ENCODE measurements at regions not wholly inside any gene's neighbourhood (a gene's known extent, or its start where the extent isn't known, plus 50 kb on each side); places are given as distances from the start of the nearest gene placed in this dataset.

GRCh38 chr13:21798181-21798580 is 127.3 kb downstream of the FGF9 start:
- 77 to 82% methylated on average over 3 of the region's 3 CpGs for WGBS, 2 donors
- intact Hi-C loops (cut with DNase I; ENCODE audit: low total_unique reads): no loop called here
- Histone ChIP-seq H3K27me3 (no peaks in the 10 kb centered on the region), H3K4me3 (no peak overlapping the region), H3K36me3 (ENCODE audit: low read depth, missing control alignments) (no peaks in the 10 kb centered on the region), H3K4me1 (no peaks in the 10 kb centered on the region), H3K27ac (no peak overlapping the region), H3K9me3 (no peaks in the 10 kb centered on the region)
- DNase-seq: no peak
- TF ChIP-seq, protein P1, sequence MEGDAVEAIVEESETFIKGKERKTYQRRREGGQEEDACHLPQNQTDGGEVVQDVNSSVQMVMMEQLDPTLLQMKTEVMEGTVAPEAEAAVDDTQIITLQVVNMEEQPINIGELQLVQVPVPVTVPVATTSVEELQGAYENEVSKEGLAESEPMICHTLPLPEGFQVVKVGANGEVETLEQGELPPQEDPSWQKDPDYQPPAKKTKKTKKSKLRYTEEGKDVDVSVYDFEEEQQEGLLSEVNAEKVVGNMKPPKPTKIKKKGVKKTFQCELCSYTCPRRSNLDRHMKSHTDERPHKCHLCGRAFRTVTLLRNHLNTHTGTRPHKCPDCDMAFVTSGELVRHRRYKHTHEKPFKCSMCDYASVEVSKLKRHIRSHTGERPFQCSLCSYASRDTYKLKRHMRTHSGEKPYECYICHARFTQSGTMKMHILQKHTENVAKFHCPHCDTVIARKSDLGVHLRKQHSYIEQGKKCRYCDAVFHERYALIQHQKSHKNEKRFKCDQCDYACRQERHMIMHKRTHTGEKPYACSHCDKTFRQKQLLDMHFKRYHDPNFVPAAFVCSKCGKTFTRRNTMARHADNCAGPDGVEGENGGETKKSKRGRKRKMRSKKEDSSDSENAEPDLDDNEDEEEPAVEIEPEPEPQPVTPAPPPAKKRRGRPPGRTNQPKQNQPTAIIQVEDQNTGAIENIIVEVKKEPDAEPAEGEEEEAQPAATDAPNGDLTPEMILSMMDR (IDR thresholded peaks at IDR 0.05): no peak
- TF ChIP-seq POLR2A (IDR thresholded peaks at IDR 0.05): no peak

DNA sequence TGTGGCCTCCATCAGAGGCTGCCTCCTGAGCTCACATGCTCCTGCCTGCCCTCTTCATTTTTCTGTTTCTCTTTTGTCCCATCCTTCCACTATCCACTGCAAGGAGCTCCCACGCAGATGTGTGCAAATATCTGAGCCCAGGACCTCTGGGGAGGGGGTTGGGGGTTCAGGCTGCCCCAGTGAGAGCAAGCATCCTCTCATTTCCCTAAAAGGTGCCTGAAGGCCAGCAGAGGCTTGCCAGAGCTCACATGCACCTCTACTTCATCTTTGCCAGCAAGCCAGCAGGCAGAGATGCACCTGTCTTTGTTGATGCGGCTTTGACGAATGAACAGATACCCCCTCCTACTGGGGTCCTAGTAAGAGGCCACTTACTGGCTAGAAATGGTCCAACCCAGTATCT is 128.8 kb downstream of the FGF9 start:
- Histone ChIP-seq H3K4me3 (no peak overlapping the region), H3K4me1 (no peaks in the 10 kb centered on the region), H3K9me3 (no peaks in the 10 kb centered on the region), H3K27ac (no peak overlapping the region), H3K27me3 (no peaks in the 10 kb centered on the region), H3K36me3 (ENCODE audit: low read depth, missing control alignments) (no peaks in the 10 kb centered on the region)
- no peak for DNase-seq
- 87 to 98% methylated on average over 3 of the region's 3 CpGs for WGBS, 2 donors
- TF ChIP-seq, protein P1 (IDR thresholded peaks at IDR 0.05): no peak
- TF ChIP-seq POLR2A (IDR thresholded peaks at IDR 0.05): no peak
- intact Hi-C loops (cut with DNase I; ENCODE audit: low total_unique reads): no loop called here

DNA sequence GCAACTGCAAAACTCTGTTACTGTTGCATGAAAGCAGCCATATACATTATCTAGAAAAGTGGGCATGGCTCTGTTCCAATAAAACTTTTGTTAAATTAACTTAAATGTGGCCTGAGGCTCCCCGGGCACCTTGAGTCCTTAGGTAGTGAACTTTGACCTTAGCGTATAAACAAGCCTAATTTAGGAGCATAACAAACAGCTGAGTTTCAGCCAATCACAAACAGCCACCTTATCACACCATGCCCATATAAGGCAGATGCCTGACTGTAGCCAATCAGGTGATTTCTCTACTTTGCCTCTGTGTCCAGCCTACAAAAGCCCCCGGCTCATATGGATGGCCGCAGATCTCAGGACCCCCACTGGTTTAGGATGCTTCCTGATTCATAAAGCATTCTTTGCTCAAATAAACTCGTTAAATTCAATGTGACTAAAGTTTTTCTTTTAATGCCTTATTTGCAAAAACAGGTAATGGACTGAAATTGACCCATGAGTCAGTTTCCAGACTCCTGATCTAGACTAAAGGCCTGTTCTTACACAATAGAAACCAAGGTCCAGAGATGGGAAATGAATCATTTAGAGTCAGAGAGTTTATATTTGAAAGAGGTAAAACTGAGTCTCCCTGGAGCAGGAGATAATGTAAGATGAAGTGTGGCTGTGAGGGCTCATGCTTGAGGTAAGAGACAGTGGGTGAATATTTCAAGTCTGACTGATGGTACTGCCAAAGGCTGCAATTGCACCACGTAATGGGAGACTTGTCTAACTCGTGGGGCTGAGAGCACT is 130.2 kb downstream of the FGF9 start:
- DNase-seq: no peak
- no peak overlapping the region for H3K27ac ChIP-seq
- no peaks in the 10 kb centered on the region for H3K4me1 ChIP-seq
- no peaks in the 10 kb centered on the region for H3K9me3 ChIP-seq
- H3K36me3 ChIP-seq (ENCODE audit: low read depth, missing control alignments): no peaks in the 10 kb centered on the region
- intact Hi-C loops (cut with DNase I; ENCODE audit: low total_unique reads): no loop called here
- WGBS, 2 donors: 85 to 89% methylated on average over 7 of the region's 7 CpGs
- H3K4me3 ChIP-seq: no peak overlapping the region
- H3K27me3 ChIP-seq: no peaks in the 10 kb centered on the region
- TF ChIP-seq, protein P1 (IDR thresholded peaks at IDR 0.05): no peak
- TF ChIP-seq POLR2A (IDR thresholded peaks at IDR 0.05): no peak

DNA sequence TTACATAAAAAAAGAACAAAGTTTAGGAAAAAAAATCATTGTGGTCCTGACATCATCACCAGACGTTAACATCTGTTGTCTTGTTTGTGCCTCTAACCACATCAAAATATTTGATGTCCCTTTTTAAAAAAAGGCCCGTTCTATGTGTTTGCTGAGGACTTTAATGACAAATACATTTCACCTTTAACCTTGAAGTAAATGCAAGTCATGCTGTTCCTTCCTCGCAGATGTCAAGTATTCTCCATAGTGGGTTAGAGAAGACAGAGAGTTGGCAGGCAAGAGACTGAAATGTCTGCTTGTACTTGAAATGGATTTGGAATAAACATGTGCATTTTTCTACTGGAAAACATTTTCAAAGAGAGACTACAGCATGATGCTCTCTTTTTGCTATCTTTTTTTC is 134.9 kb downstream of the FGF9 start:
- Histone ChIP-seq H3K27me3 (no peaks in the 10 kb centered on the region), H3K9me3 (no peaks in the 10 kb centered on the region), H3K36me3 (ENCODE audit: low read depth, missing control alignments) (no peaks in the 10 kb centered on the region), H3K4me3 (no peak overlapping the region), H3K27ac (no peak overlapping the region), H3K4me1 (no peaks in the 10 kb centered on the region)
- no peak for TF ChIP-seq POLR2A (IDR thresholded peaks at IDR 0.05)
- TF ChIP-seq, protein P1 (IDR thresholded peaks at IDR 0.05): no peak
- intact Hi-C loops (cut with DNase I; ENCODE audit: low total_unique reads): no loop called here
- WGBS, 2 donors: 66 to 71% methylated on average over 3 of the region's 3 CpGs
- DNase-seq: no peak

GRCh38 chr13:21812192-21812626 is 141.3 kb downstream of the FGF9 start:
- no peaks in the 10 kb centered on the region for H3K36me3 ChIP-seq (ENCODE audit: low read depth, missing control alignments)
- no peaks in the 10 kb centered on the region for H3K27me3 ChIP-seq
- H3K9me3 ChIP-seq: no peaks in the 10 kb centered on the region
- H3K4me3 ChIP-seq: no peak overlapping the region
- H3K27ac ChIP-seq: no peak overlapping the region
- H3K4me1 ChIP-seq: no peaks in the 10 kb centered on the region
- DNase-seq: no peak
- no peak for TF ChIP-seq POLR2A (IDR thresholded peaks at IDR 0.05)
- TF ChIP-seq, protein P1 (IDR thresholded peaks at IDR 0.05): no peak
- intact Hi-C loops (cut with DNase I; ENCODE audit: low total_unique reads): no loop called here
- WGBS, 2 donors: 30 to 64% methylated on average over 7 to 12 of the region's 12 CpGs

All from testis (tissue), 2 donors.